ENCODE measurements at regions not wholly inside any gene's neighbourhood (a gene's known extent, or its start where the extent isn't known, plus 50 kb on each side); places are given as distances from the start of the nearest gene placed in this dataset.

GRCh38 chr6:44062771-44063560 lies 64.3 kb downstream of the MRPL14 start:
- POLR2A ChIA-PET = no interaction called here
- no peak overlapping the region for H3K4me3 Mint-ChIP-seq
- Histone ChIP-seq H3K36me3 (ENCODE audit: control insufficient read depth in 2 of 2, extremely low read depth in 1 of 2, insufficient read depth in 1 of 2, low read length in 1 of 2) (no peaks in the 10 kb centered on the region), H3K4me3 (ENCODE audit: control insufficient read depth in 1 of 2, extremely low read depth in 1 of 2, low read length in 1 of 2) (no peak overlapping the region), H3K27ac (ENCODE audit: low read length) (no peak overlapping the region), H3K4me1 (ENCODE audit: control insufficient read depth in 1 of 2, extremely low read depth in 1 of 2, insufficient read depth in 2 of 2, low read length in 2 of 2) (no peaks in the 10 kb centered on the region), H3K27me3 (replicated peaks in 1 of 2; ENCODE audit: control insufficient read depth in 2 of 2, extremely low read depth in 1 of 2, insufficient read depth in 2 of 2, low read length in 1 of 2) (peaks cover 0 to 24% of the 10 kb centered on the region in 2 experiments), H3K9me3 (no peaks in the 10 kb centered on the region)
- ATAC-seq (replicated peaks in 1 of 4) (no peak), DNase-seq (peak in 3 of 35 experiments; percentile 13 to 22 (median 17))
- H3K27ac Mint-ChIP-seq = no peak overlapping the region
- H3K36me3 Mint-ChIP-seq = no peaks in the 10 kb centered on the region
- CTCF ChIA-PET = interaction anchor here (0.5 to 0.7 kb wide), 3 partner anchors 11 to 412 kb away, joined by 3 to 11 read pairs (median 6); no protein-coding TSS in a partner anchor
- WGBS (ENCODE audit: insufficient coverage) = 93% methylated on average over 11 of the region's 20 CpGs
- H3K27me3 Mint-ChIP-seq = peaks cover 6 to 10% of the 10 kb centered on the region in 2 donors
- H3K9me3 Mint-ChIP-seq = no peaks in the 10 kb centered on the region
- H3K4me1 Mint-ChIP-seq = no peaks in the 10 kb centered on the region

- peaks cover 7 to 9% of the 10 kb centered on the region in 2 donors for H3K27me3 Mint-ChIP-seq
- CTCF ChIA-PET = no interaction called here
- Histone ChIP-seq H3K4me1 (ENCODE audit: control insufficient read depth in 1 of 2, extremely low read depth in 1 of 2, insufficient read depth in 2 of 2, low read length in 2 of 2) (no peaks in the 10 kb centered on the region), H3K4me3 (ENCODE audit: control insufficient read depth in 1 of 2, extremely low read depth in 1 of 2, low read length in 1 of 2) (no peak overlapping the region), H3K27me3 (replicated peaks in 1 of 2; ENCODE audit: control insufficient read depth in 2 of 2, extremely low read depth in 1 of 2, insufficient read depth in 2 of 2, low read length in 1 of 2) (peaks cover 0 to 16% of the 10 kb centered on the region in 2 experiments), H3K27ac (ENCODE audit: low read length) (no peak overlapping the region), H3K9me3 (no peaks in the 10 kb centered on the region), H3K36me3 (ENCODE audit: control insufficient read depth in 2 of 2, extremely low read depth in 1 of 2, insufficient read depth in 1 of 2, low read length in 1 of 2) (no peaks in the 10 kb centered on the region)
- no peak for DNase-seq
- no peaks in the 10 kb centered on the region for H3K9me3 Mint-ChIP-seq
- WGBS (ENCODE audit: insufficient coverage) = 83% methylated on average over 1 of the region's 3 CpGs
- no peak overlapping the region for H3K27ac Mint-ChIP-seq
- H3K4me3 Mint-ChIP-seq = no peak overlapping the region
- no peak for ATAC-seq (replicated peaks in 1 of 4)
- H3K4me1 Mint-ChIP-seq = no peaks in the 10 kb centered on the region
- H3K36me3 Mint-ChIP-seq = no peaks in the 10 kb centered on the region
- POLR2A ChIA-PET = no interaction called here
These were observed 65.0 kb downstream of the MRPL14 start for GRCh38 chr6:44062105-44062770.

- no peak overlapping the region for H3K4me3 ChIP-seq (ENCODE audit: control insufficient read depth in 1 of 2, extremely low read depth in 1 of 2, low read length in 1 of 2)
- ATAC-seq (replicated peaks in 1 of 4) = no peak
- 78% methylated on average over 4 of the region's 5 CpGs for WGBS (ENCODE audit: insufficient coverage)
- H3K27ac ChIP-seq (ENCODE audit: low read length) = no peak overlapping the region
- Mint-ChIP-seq H3K27ac (no peak overlapping the region), H3K4me1 (no peaks in the 10 kb centered on the region), H3K4me3 (no peak overlapping the region), H3K36me3 (no peaks in the 10 kb centered on the region), H3K9me3 (no peaks in the 10 kb centered on the region), H3K27me3 (peaks cover 7 to 9% of the 10 kb centered on the region in 2 donors)
- DNase-seq = no peak
- H3K27me3 ChIP-seq (replicated peaks in 1 of 2; ENCODE audit: control insufficient read depth in 2 of 2, extremely low read depth in 1 of 2, insufficient read depth in 2 of 2, low read length in 1 of 2) = peaks cover 0 to 13% of the 10 kb centered on the region in 2 experiments
- no peaks in the 10 kb centered on the region for H3K36me3 ChIP-seq (ENCODE audit: control insufficient read depth in 2 of 2, extremely low read depth in 1 of 2, insufficient read depth in 1 of 2, low read length in 1 of 2)
- H3K9me3 ChIP-seq = no peaks in the 10 kb centered on the region
- ChIA-PET CTCF (no interaction called here), POLR2A (no interaction called here)
- no peaks in the 10 kb centered on the region for H3K4me1 ChIP-seq (ENCODE audit: control insufficient read depth in 1 of 2, extremely low read depth in 1 of 2, insufficient read depth in 2 of 2, low read length in 2 of 2)
These were observed 65.7 kb downstream of the MRPL14 start for GRCh38 chr6:44061375-44062104.

- 74% methylated on average over 7 of the region's 10 CpGs for WGBS (ENCODE audit: insufficient coverage)
- Histone ChIP-seq H3K27ac (ENCODE audit: low read length) (no peak overlapping the region), H3K4me1 (ENCODE audit: control insufficient read depth in 1 of 2, extremely low read depth in 1 of 2, insufficient read depth in 2 of 2, low read length in 2 of 2) (no peaks in the 10 kb centered on the region), H3K9me3 (no peaks in the 10 kb centered on the region), H3K36me3 (ENCODE audit: control insufficient read depth in 2 of 2, extremely low read depth in 1 of 2, insufficient read depth in 1 of 2, low read length in 1 of 2) (no peaks in the 10 kb centered on the region), H3K27me3 (replicated peaks in 1 of 2; ENCODE audit: control insufficient read depth in 2 of 2, extremely low read depth in 1 of 2, insufficient read depth in 2 of 2, low read length in 1 of 2) (peaks cover 0 to 13% of the 10 kb centered on the region in 2 experiments), H3K4me3 (ENCODE audit: control insufficient read depth in 1 of 2, extremely low read depth in 1 of 2, low read length in 1 of 2) (no peak overlapping the region)
- no peak for DNase-seq
- ATAC-seq (replicated peaks in 1 of 4) = no peak
- CTCF ChIA-PET = no interaction called here
- POLR2A ChIA-PET = no interaction called here
- Mint-ChIP-seq H3K4me3 (no peak overlapping the region), H3K36me3 (no peaks in the 10 kb centered on the region), H3K4me1 (no peaks in the 10 kb centered on the region), H3K9me3 (no peaks in the 10 kb centered on the region), H3K27me3 (peaks cover 7 to 9% of the 10 kb centered on the region in 2 donors), H3K27ac (no peak overlapping the region)
These were observed 66.5 kb downstream of the MRPL14 start for GRCh38 chr6:44060612-44061374.

- POLR2A ChIA-PET = no interaction called here
- no peak overlapping the region for H3K4me3 ChIP-seq (ENCODE audit: control insufficient read depth in 1 of 2, extremely low read depth in 1 of 2, low read length in 1 of 2)
- Mint-ChIP-seq H3K9me3 (no peaks in the 10 kb centered on the region), H3K4me1 (no peaks in the 10 kb centered on the region), H3K4me3 (no peak overlapping the region), H3K36me3 (no peaks in the 10 kb centered on the region), H3K27me3 (peaks cover 7 to 9% of the 10 kb centered on the region in 2 donors), H3K27ac (no peak overlapping the region)
- 83% methylated on average over 4 of the region's 7 CpGs for WGBS (ENCODE audit: insufficient coverage)
- H3K36me3 ChIP-seq (ENCODE audit: control insufficient read depth in 2 of 2, extremely low read depth in 1 of 2, insufficient read depth in 1 of 2, low read length in 1 of 2) = no peaks in the 10 kb centered on the region
- H3K9me3 ChIP-seq = no peaks in the 10 kb centered on the region
- DNase-seq (no peak), ATAC-seq (replicated peaks in 1 of 4) (no peak)
- CTCF ChIA-PET = no interaction called here
- peaks cover 0 to 13% of the 10 kb centered on the region in 2 experiments for H3K27me3 ChIP-seq (replicated peaks in 1 of 2; ENCODE audit: control insufficient read depth in 2 of 2, extremely low read depth in 1 of 2, insufficient read depth in 2 of 2, low read length in 1 of 2)
- H3K27ac ChIP-seq (ENCODE audit: low read length) = no peak overlapping the region
- no peaks in the 10 kb centered on the region for H3K4me1 ChIP-seq (ENCODE audit: control insufficient read depth in 1 of 2, extremely low read depth in 1 of 2, insufficient read depth in 2 of 2, low read length in 2 of 2)
These were observed 67.6 kb downstream of the MRPL14 start for GRCh38 chr6:44059359-44060346.
